Erythroblast (primary cell): ENCODE measurements at regions not wholly inside any gene's neighbourhood (a gene's known extent, or its start where the extent isn't known, plus 50 kb on each side); places are given as distances from the start of the nearest gene placed in this dataset.

Experiments
- GATA1 ChIP-seq: IDR thresholded peaks from 2 replicates; pipeline ENCODE4 v1.6.1; 2011; ENCODE audit warnings: low read depth, mild to moderate bottlenecking, control low read depth, low read length, moderate library complexity
- POLR2A ChIP-seq: IDR thresholded peaks from 2 replicates; pipeline ENCODE4 v1.6.1; 2011; ENCODE audit warnings: mild to moderate bottlenecking, low read length

DNA sequence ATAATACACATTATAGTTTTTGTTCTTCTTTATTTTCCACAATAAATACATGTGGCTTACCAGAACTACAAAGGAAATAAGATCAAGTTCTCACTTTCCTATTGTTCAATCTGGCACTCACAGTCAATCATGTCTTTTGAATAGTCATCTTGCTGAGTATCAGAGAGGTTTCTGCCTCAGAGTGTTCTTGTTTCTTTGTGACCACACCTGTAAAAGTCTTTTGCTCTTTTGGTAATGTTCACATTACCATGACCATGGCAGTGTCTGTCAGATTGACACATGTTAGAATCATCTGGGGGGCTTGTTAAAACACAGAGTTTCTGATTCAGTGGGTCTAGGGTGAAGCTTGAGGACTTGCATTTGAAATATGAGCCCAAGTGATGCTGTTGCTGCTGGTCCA, 135.0 kb downstream of the SATB1 start:
- TF ChIP-seq POLR2A (no peak), GATA1 (no peak)
